Activated CD4-positive, alpha-beta T cell treated with anti-CD3 and anti-CD28 coated beads, Interleukin-2, amount 10 ng/mL, durations not matched to agents 7 days and 5 days (primary cell): ENCODE measurements at regions not wholly inside any gene's neighbourhood (a gene's known extent, or its start where the extent isn't known, plus 50 kb on each side); places are given as distances from the start of the nearest gene placed in this dataset.

Experiments
- CTCF ChIA-PET: fragments of 350-600 bp; sonication (Branson Sonifier 250); formaldehyde crosslinking; loops from one replicate; lab custom pipeline; 2021; ENCODE audit warnings: antibody characterized with exemption; lab: Charles Lee
- POLR2A ChIA-PET: fragments of 350-600 bp; sonication (Branson Sonifier 250); formaldehyde crosslinking; loops from one replicate; lab custom pipeline; 2021; ENCODE audit warnings: antibody characterized with exemption; lab: Charles Lee
- DNase-seq: peaks from one replicate; pipeline ENCODE4 v3.0.0-alpha.2; 2020
- H3K27ac Mint-ChIP-seq: one replicate; pipeline ENCODE4 v1.8.0; 2021; ENCODE audit warnings: mild to moderate bottlenecking, moderate library complexity, mixed read lengths
- H3K27me3 Mint-ChIP-seq: one replicate; pipeline ENCODE4 v1.8.0; 2021; ENCODE audit warnings: mixed read lengths
- H3K36me3 Mint-ChIP-seq: one replicate; pipeline ENCODE4 v1.8.0; 2021; ENCODE audit warnings: low read depth, mixed read lengths
- H3K4me1 Mint-ChIP-seq: one replicate; pipeline ENCODE4 v1.8.0; 2021; ENCODE audit warnings: mixed read lengths
- H3K4me3 Mint-ChIP-seq: one replicate; pipeline ENCODE4 v1.8.0; 2021; ENCODE audit warnings: mild to moderate bottlenecking, moderate library complexity, mixed read lengths
- H3K9me3 Mint-ChIP-seq: one replicate; pipeline ENCODE4 v1.8.0; 2021; ENCODE audit warnings: mixed read lengths

GRCh38 chr14:44265246-44265645, 241.8 kb downstream of the FSCB start:
- Mint-ChIP-seq H3K4me3 (no peak overlapping the region), H3K27me3 (no peaks in the 10 kb centered on the region), H3K4me1 (no peaks in the 10 kb centered on the region), H3K27ac (no peak overlapping the region), H3K9me3 (peaks cover 25% of the 10 kb centered on the region), H3K36me3 (no peaks in the 10 kb centered on the region)
- ChIA-PET POLR2A (no interaction called here), CTCF (no interaction called here)
- DNase-seq: no peak

GRCh38 chr14:44215660-44216059, 291.4 kb downstream of the FSCB start:
- Mint-ChIP-seq H3K27me3 (no peaks in the 10 kb centered on the region), H3K36me3 (no peaks in the 10 kb centered on the region), H3K4me3 (no peak overlapping the region), H3K9me3 (peaks cover 6% of the 10 kb centered on the region), H3K27ac (no peak overlapping the region), H3K4me1 (no peaks in the 10 kb centered on the region)
- ChIA-PET POLR2A (no interaction called here), CTCF (no interaction called here)
- DNase-seq: no peak

GRCh38 chr14:44211718-44212117, 295.4 kb downstream of the FSCB start:
- ChIA-PET POLR2A (no interaction called here), CTCF (no interaction called here)
- Mint-ChIP-seq H3K4me3 (no peak overlapping the region), H3K4me1 (no peaks in the 10 kb centered on the region), H3K9me3 (peaks cover 6% of the 10 kb centered on the region), H3K27ac (no peak overlapping the region), H3K27me3 (no peaks in the 10 kb centered on the region), H3K36me3 (no peaks in the 10 kb centered on the region)
- DNase-seq: no peak

- CTCF ChIA-PET: no interaction called here
- H3K27ac Mint-ChIP-seq: no peak overlapping the region
- no peak overlapping the region for H3K4me3 Mint-ChIP-seq
- H3K27me3 Mint-ChIP-seq: no peaks in the 10 kb centered on the region
- POLR2A ChIA-PET: interaction anchor here (0.6 to 0.7 kb wide), 2 partner anchors 34 to 89 kb away, joined by 3 read pairs; no protein-coding TSS in a partner anchor
- H3K9me3 Mint-ChIP-seq: peaks cover 2% of the 10 kb centered on the region
- DNase-seq: no peak
- H3K36me3 Mint-ChIP-seq: no peaks in the 10 kb centered on the region
- no peaks in the 10 kb centered on the region for H3K4me1 Mint-ChIP-seq
These were observed 302.8 kb downstream of the FSCB start for GRCh38 chr14:44204061-44204835.

- DNase-seq: no peak
- POLR2A ChIA-PET: no interaction called here
- Mint-ChIP-seq H3K27ac (no peak overlapping the region), H3K9me3 (peaks cover 21% of the 10 kb centered on the region), H3K27me3 (no peaks in the 10 kb centered on the region), H3K4me3 (no peak overlapping the region), H3K4me1 (no peaks in the 10 kb centered on the region), H3K36me3 (no peaks in the 10 kb centered on the region)
- CTCF ChIA-PET: no interaction called here
These were observed 326.1 kb downstream of the FSCB start for GRCh38 chr14:44180975-44181374.

- ChIA-PET CTCF (no interaction called here), POLR2A (interaction anchor here (0.6 kb wide), 1 partner anchor 33 kb away, joined by 3 read pairs; no protein-coding TSS in a partner anchor)
- Mint-ChIP-seq H3K27ac (no peak overlapping the region), H3K9me3 (peaks cover 11% of the 10 kb centered on the region), H3K4me3 (no peak overlapping the region), H3K27me3 (no peaks in the 10 kb centered on the region), H3K4me1 (no peaks in the 10 kb centered on the region), H3K36me3 (no peaks in the 10 kb centered on the region)
- DNase-seq: no peak
These were observed 336.5 kb downstream of the FSCB start for GRCh38 chr14:44170556-44170955.

- no peak for DNase-seq
- H3K4me1 Mint-ChIP-seq: no peaks in the 10 kb centered on the region
- no peak overlapping the region for H3K27ac Mint-ChIP-seq
- H3K9me3 Mint-ChIP-seq: peaks cover 10% of the 10 kb centered on the region
- ChIA-PET CTCF (no interaction called here), POLR2A (interaction anchor here (0.6 kb wide), 1 partner anchor 34 kb away, joined by 3 read pairs; no protein-coding TSS in a partner anchor)
- no peak overlapping the region for H3K4me3 Mint-ChIP-seq
- no peaks in the 10 kb centered on the region for H3K27me3 Mint-ChIP-seq
- no peaks in the 10 kb centered on the region for H3K36me3 Mint-ChIP-seq
These were observed 337.0 kb downstream of the FSCB start for GRCh38 chr14:44170101-44170500.

GRCh38 chr14:44168566-44168965, 338.5 kb downstream of the FSCB start:
- DNase-seq: no peak
- Mint-ChIP-seq H3K36me3 (no peaks in the 10 kb centered on the region), H3K9me3 (peaks cover 6% of the 10 kb centered on the region), H3K27me3 (no peaks in the 10 kb centered on the region), H3K27ac (no peak overlapping the region), H3K4me1 (no peaks in the 10 kb centered on the region), H3K4me3 (no peak overlapping the region)
- POLR2A ChIA-PET: no interaction called here
- CTCF ChIA-PET: no interaction called here

GRCh38 chr14:44166611-44167010, 340.5 kb downstream of the FSCB start:
- Mint-ChIP-seq H3K27ac (no peak overlapping the region), H3K9me3 (peaks cover 12% of the 10 kb centered on the region), H3K36me3 (no peaks in the 10 kb centered on the region), H3K4me3 (no peak overlapping the region), H3K27me3 (no peaks in the 10 kb centered on the region), H3K4me1 (no peaks in the 10 kb centered on the region)
- no peak for DNase-seq
- CTCF ChIA-PET: no interaction called here
- POLR2A ChIA-PET: no interaction called here

- H3K36me3 Mint-ChIP-seq: no peaks in the 10 kb centered on the region
- H3K9me3 Mint-ChIP-seq: peaks cover 15% of the 10 kb centered on the region
These were observed 341.1 kb downstream of the FSCB start for GRCh38 chr14:44165936-44166335.

GRCh38 chr14:44165286-44165685, 341.8 kb downstream of the FSCB start:
- no peak for DNase-seq
- Mint-ChIP-seq H3K4me3 (no peak overlapping the region), H3K27me3 (no peaks in the 10 kb centered on the region), H3K9me3 (peaks cover 14% of the 10 kb centered on the region), H3K36me3 (no peaks in the 10 kb centered on the region), H3K27ac (no peak overlapping the region), H3K4me1 (no peaks in the 10 kb centered on the region)
- ChIA-PET POLR2A (no interaction called here), CTCF (no interaction called here)

More at GRCh38 chr14:44165936-44166335, 341.1 kb downstream of the FSCB start:
- H3K27me3 Mint-ChIP-seq: no peaks in the 10 kb centered on the region
- ChIA-PET POLR2A (no interaction called here), CTCF (no interaction called here)
- H3K4me1 Mint-ChIP-seq: no peaks in the 10 kb centered on the region
- H3K27ac Mint-ChIP-seq: no peak overlapping the region
- H3K4me3 Mint-ChIP-seq: no peak overlapping the region
- no peak for DNase-seq

- no peaks in the 10 kb centered on the region for H3K36me3 Mint-ChIP-seq
- no peak overlapping the region for H3K4me3 Mint-ChIP-seq
- DNase-seq: no peak
- H3K27ac Mint-ChIP-seq: no peak overlapping the region
- POLR2A ChIA-PET: no interaction called here
- H3K4me1 Mint-ChIP-seq: no peaks in the 10 kb centered on the region
- CTCF ChIA-PET: no interaction called here
- H3K9me3 Mint-ChIP-seq: peaks cover 12% of the 10 kb centered on the region
- no peaks in the 10 kb centered on the region for H3K27me3 Mint-ChIP-seq
These were observed 343.1 kb downstream of the FSCB start for GRCh38 chr14:44163946-44164345.

- ChIA-PET CTCF (no interaction called here), POLR2A (no interaction called here)
- Mint-ChIP-seq H3K36me3 (no peaks in the 10 kb centered on the region), H3K4me1 (no peaks in the 10 kb centered on the region), H3K27me3 (no peaks in the 10 kb centered on the region), H3K9me3 (peaks cover 17% of the 10 kb centered on the region), H3K4me3 (no peak overlapping the region), H3K27ac (no peak overlapping the region)
- DNase-seq: no peak
These were observed 344.9 kb downstream of the FSCB start for GRCh38 chr14:44162197-44162596.

GRCh38 chr14:44154874-44155273, 352.2 kb downstream of the FSCB start:
- no peak for DNase-seq
- Mint-ChIP-seq H3K27me3 (no peaks in the 10 kb centered on the region), H3K36me3 (no peaks in the 10 kb centered on the region), H3K4me1 (no peaks in the 10 kb centered on the region), H3K9me3 (peaks cover 20% of the 10 kb centered on the region), H3K27ac (no peak overlapping the region), H3K4me3 (no peak overlapping the region)
- CTCF ChIA-PET: no interaction called here
- POLR2A ChIA-PET: no interaction called here
